GM20431 (cell line): ENCODE measurements at regions not wholly inside any gene's neighbourhood (a gene's known extent, or its start where the extent isn't known, plus 50 kb on each side); places are given as distances from the start of the nearest gene placed in this dataset.
"Not testable (repeated sequence)": the region's sequence is repeated elsewhere in the genome, so short reads cannot be mapped to it uniquely, and the experiment has no call there.

Experiments used
- in situ Hi-C: fragments of 300-500 bp; cut with MseI, MboI; formaldehyde crosslinking; loops from one replicate; pipeline ENCODE4 v1.15.0; 2020; ENCODE audit warnings: low sequenced_read_pairs; ENCODE audit not compliant: unreplicated experiment

GRCh38 chr17:27197505-27197904, 96.4 kb upstream of the WSB1 start:
- in situ Hi-C loops: not testable (repeated sequence)

- in situ Hi-C loops: loop anchor here (25.0 kb wide), 2 partner anchors 88 to 287 kb away; no protein-coding TSS in a partner anchor
These were observed 94.0 kb upstream of the WSB1 start for GRCh38 chr17:27199948-27200347.

- in situ Hi-C loops: loop anchor here (25.0 kb wide), 2 partner anchors 88 to 287 kb away; no protein-coding TSS in a partner anchor
These were observed 93.4 kb upstream of the WSB1 start for GRCh38 chr17:27200476-27200875.

GRCh38 chr17:27203241-27203640, 90.7 kb upstream of the WSB1 start:
- in situ Hi-C loops: loop anchor here (25.0 kb wide), 2 partner anchors 91 to 284 kb away; no protein-coding TSS in a partner anchor

- in situ Hi-C loops: loop anchor here (25.0 kb wide), 2 partner anchors 94 to 281 kb away; no protein-coding TSS in a partner anchor
These were observed 87.5 kb upstream of the WSB1 start for GRCh38 chr17:27206447-27206846.

- in situ Hi-C loops: loop anchor here (25.0 kb wide), 2 partner anchors 95 to 280 kb away; no protein-coding TSS in a partner anchor
These were observed 86.8 kb upstream of the WSB1 start for GRCh38 chr17:27207073-27207513.

GRCh38 chr17:27208370-27208769, 85.5 kb upstream of the WSB1 start:
- in situ Hi-C loops: loop anchor here (25.0 kb wide), 2 partner anchors 96 to 279 kb away; no protein-coding TSS in a partner anchor

GRCh38 chr17:27209316-27209715, 84.6 kb upstream of the WSB1 start:
- in situ Hi-C loops: loop anchor here (25.0 kb wide), 2 partner anchors 97 to 278 kb away; no protein-coding TSS in a partner anchor

- in situ Hi-C loops: loop anchor here (25.0 kb wide), 2 partner anchors 99 to 276 kb away; no protein-coding TSS in a partner anchor
These were observed 83.1 kb upstream of the WSB1 start for GRCh38 chr17:27210809-27211208.

GRCh38 chr17:27216836-27217235, 77.1 kb upstream of the WSB1 start:
- in situ Hi-C loops: loop anchor here (25.0 kb wide), 2 partner anchors 105 to 270 kb away; no protein-coding TSS in a partner anchor

GRCh38 chr17:27217631-27218030, 76.3 kb upstream of the WSB1 start:
- in situ Hi-C loops: loop anchor here (25.0 kb wide), 2 partner anchors 105 to 270 kb away; no protein-coding TSS in a partner anchor

GRCh38 chr17:27218041-27218440, 75.9 kb upstream of the WSB1 start:
- in situ Hi-C loops: loop anchor here (25.0 kb wide), 2 partner anchors 106 to 269 kb away; no protein-coding TSS in a partner anchor

GRCh38 chr17:27218719-27219488, 75.0 kb upstream of the WSB1 start:
- in situ Hi-C loops: loop anchor here (25.0 kb wide), 2 partner anchors 107 to 268 kb away; no protein-coding TSS in a partner anchor

- in situ Hi-C loops: loop anchor here (25.0 kb wide), 2 partner anchors 110 to 265 kb away; no protein-coding TSS in a partner anchor
These were observed 71.4 kb upstream of the WSB1 start for GRCh38 chr17:27222515-27222914.

- in situ Hi-C loops: loop anchor here (25.0 kb wide), 2 partner anchors 112 to 263 kb away; no protein-coding TSS in a partner anchor
These were observed 69.2 kb upstream of the WSB1 start for GRCh38 chr17:27224526-27225315.

- in situ Hi-C loops: no loop called here
These were observed 67.2 kb upstream of the WSB1 start for GRCh38 chr17:27226611-27227230.

GRCh38 chr17:27230996-27231395, 62.9 kb upstream of the WSB1 start:
- in situ Hi-C loops: no loop called here

GRCh38 chr17:27232328-27232727, 61.6 kb upstream of the WSB1 start:
- in situ Hi-C loops: no loop called here

GRCh38 chr17:27233059-27233458, 60.9 kb upstream of the WSB1 start:
- in situ Hi-C loops: no loop called here

- in situ Hi-C loops: no loop called here
These were observed 60.1 kb upstream of the WSB1 start for GRCh38 chr17:27233776-27234175.
